WTC11 (cell line): ENCODE measurements at regions not wholly inside any gene's neighbourhood (a gene's known extent, or its start where the extent isn't known, plus 50 kb on each side); places are given as distances from the start of the nearest gene placed in this dataset.

Source experiments
- CBFB ChIP-seq: sonication (generic); formaldehyde crosslinking; IDR thresholded peaks from 2 replicates; pipeline ENCODE4 v1.8.1; 2022; ENCODE audit warnings: mild to moderate bottlenecking, low read depth, missing genetic modification reagents
- CTCF ChIP-seq: fragments of 200-600 bp; IDR thresholded peaks from 2 replicates; pipeline ENCODE4 v1.8.0; 2022; ENCODE audit warnings: antibody characterized with exemption
- ESRRA ChIP-seq: sonication (generic); formaldehyde crosslinking; IDR thresholded peaks from 2 replicates; pipeline ENCODE4 v1.8.1; 2022; ENCODE audit warnings: mild to moderate bottlenecking, missing genetic modification reagents, borderline replicate concordance
- HMGA2 ChIP-seq: fragments of 250-450 bp; sonication (Bioruptor Pico); IDR thresholded peaks from 2 replicates; pipeline ENCODE4 v1.4.0; 2021; ENCODE audit warnings: mild to moderate bottlenecking, moderate library complexity
- HMGXB4 ChIP-seq: sonication (generic); formaldehyde crosslinking; IDR thresholded peaks from 2 replicates; pipeline ENCODE4 v1.8.1; 2023; ENCODE audit warnings: mild to moderate bottlenecking, moderate library complexity, missing genetic modification reagents
- NR3C1 ChIP-seq: sonication (generic); formaldehyde crosslinking; conservative IDR thresholded peaks from 2 replicates; pipeline ENCODE4 v1.8.1; 2023; ENCODE audit warnings: low read depth, mild to moderate bottlenecking, missing genetic modification reagents
- TEAD1 ChIP-seq: sonication (generic); formaldehyde crosslinking; IDR thresholded peaks from 2 replicates; pipeline ENCODE4 v1.8.0; 2022; ENCODE audit warnings: mild to moderate bottlenecking, missing genetic modification reagents
- ZNF416 ChIP-seq: fragments of 250-450 bp; sonication (Bioruptor Pico); IDR thresholded peaks from 2 replicates; pipeline ENCODE4 v1.9.0; 2021; ENCODE audit warnings: mild to moderate bottlenecking, inconsistent platforms

GRCh38 chr1:221431961-221432360 lies 309.9 kb downstream of the DUSP10 start:
- TF ChIP-seq ESRRA (CRISPR knock-in tag) (no peak), CTCF (no peak), TEAD1 (CRISPR knock-in tag) (no peak), HMGA2 (CRISPR knock-in tag) (no peak), ZNF416 (CRISPR knock-in tag) (no peak), NR3C1 (no peak), CBFB (CRISPR knock-in tag) (no peak), HMGXB4 (CRISPR knock-in tag) (no peak)
